ENCODE measurements at regions not wholly inside any gene's neighbourhood (a gene's known extent, or its start where the extent isn't known, plus 50 kb on each side); places are given as distances from the start of the nearest gene placed in this dataset.

GRCh38 chr11:26835611-26836010, 113.8 kb upstream of the SLC5A12 start:
- POLR2A ChIA-PET, result no interaction called here
- no peaks in the 10 kb centered on the region for H3K27me3 Mint-ChIP-seq (ENCODE audit: low read depth)
- H3K36me3 Mint-ChIP-seq, result no peaks in the 10 kb centered on the region
- no peaks in the 10 kb centered on the region for H3K9me3 Mint-ChIP-seq
- TF ChIP-seq JAZF1 (CRISPR knock-in tag; IDR thresholded peaks at IDR 0.05), result no peak
- no peak for TF ChIP-seq SMAD3 (CRISPR knock-in tag; IDR thresholded peaks at IDR 0.05; ENCODE audit: borderline replicate concordance)
- no peak for TF ChIP-seq ZNF219 (CRISPR knock-in tag; IDR thresholded peaks at IDR 0.05; ENCODE audit: borderline replicate concordance)
- no peak for TF ChIP-seq RORB (CRISPR knock-in tag; IDR thresholded peaks at IDR 0.05)
- no peak for TF ChIP-seq GABPB1 (CRISPR knock-in tag; IDR thresholded peaks at IDR 0.05)
- no peak for TF ChIP-seq CREB1 (CRISPR knock-in tag; IDR thresholded peaks at IDR 0.05)
- no peak for TF ChIP-seq CBFB (CRISPR knock-in tag; IDR thresholded peaks at IDR 0.05; ENCODE audit: low read depth)
- TF ChIP-seq GTF2I (CRISPR knock-in tag; conservative IDR thresholded peaks at IDR 0.05), result no peak
- no peak for TF ChIP-seq ZNF532 (CRISPR knock-in tag; IDR thresholded peaks at IDR 0.05; ENCODE audit: borderline replicate concordance)
- TF ChIP-seq STAT6 (CRISPR knock-in tag; conservative IDR thresholded peaks at IDR 0.05; ENCODE audit: low read depth), result no peak
- CTCF ChIA-PET, result no interaction called here
- no peaks in the 10 kb centered on the region for H3K4me1 Mint-ChIP-seq
- no peak overlapping the region for H3K4me3 Mint-ChIP-seq
- DNase-seq (ENCODE audit: low spot score) (no peak), ATAC-seq (no peak)
- no peak overlapping the region for H3K27ac Mint-ChIP-seq

- H3K4me1 Mint-ChIP-seq, result no peaks in the 10 kb centered on the region
- DNase-seq (ENCODE audit: low spot score) (no peak), ATAC-seq (no peak)
- H3K9me3 Mint-ChIP-seq, result no peaks in the 10 kb centered on the region
- no peak overlapping the region for H3K27ac Mint-ChIP-seq
- ChIA-PET POLR2A (no interaction called here), CTCF (no interaction called here)
- H3K36me3 Mint-ChIP-seq, result no peaks in the 10 kb centered on the region
- H3K27me3 Mint-ChIP-seq (ENCODE audit: low read depth), result no peaks in the 10 kb centered on the region
- no peak overlapping the region for H3K4me3 Mint-ChIP-seq
- no peak for TF ChIP-seq NR3C1 (CRISPR knock-in tag; conservative IDR thresholded peaks at IDR 0.05; ENCODE audit: low read depth)
- no peak for TF ChIP-seq TEAD1 (CRISPR knock-in tag; IDR thresholded peaks at IDR 0.05)
- TF ChIP-seq ZNF232 (CRISPR knock-in tag; IDR thresholded peaks at IDR 0.05), result no peak
- no peak for TF ChIP-seq FOXJ3 (CRISPR knock-in tag; IDR thresholded peaks at IDR 0.05; ENCODE audit: borderline replicate concordance)
- TF ChIP-seq E2F5 (CRISPR knock-in tag; IDR thresholded peaks at IDR 0.05), result no peak
- no peak for TF ChIP-seq MLX (CRISPR knock-in tag; IDR thresholded peaks at IDR 0.05)
- no peak for TF ChIP-seq NR1H2 (CRISPR knock-in tag; IDR thresholded peaks at IDR 0.05)
- no peak for TF ChIP-seq FOXP4 (CRISPR knock-in tag; IDR thresholded peaks at IDR 0.05)
- no peak for TF ChIP-seq AFF4 (CRISPR knock-in tag; IDR thresholded peaks at IDR 0.05; ENCODE audit: borderline replicate concordance)
- TF ChIP-seq ZNF138 (CRISPR knock-in tag; conservative IDR thresholded peaks at IDR 0.05), result no peak
- TF ChIP-seq CREB1 (CRISPR knock-in tag; IDR thresholded peaks at IDR 0.05), result no peak
- no peak for TF ChIP-seq CREM (CRISPR knock-in tag; IDR thresholded peaks at IDR 0.05)
- TF ChIP-seq ZNF263 (CRISPR knock-in tag; IDR thresholded peaks at IDR 0.05; ENCODE audit: low read depth), result no peak
- no peak for TF ChIP-seq SMAD4 (CRISPR knock-in tag; IDR thresholded peaks at IDR 0.05)
Measured at GRCh38 chr11:26837154-26837553, 115.3 kb upstream of the SLC5A12 start.

All from WTC11 (cell line).